Right atrium auricular region (tissue), 2 donors: ENCODE measurements at regions not wholly inside any gene's neighbourhood (a gene's known extent, or its start where the extent isn't known, plus 50 kb on each side); places are given as distances from the start of the nearest gene placed in this dataset.

Experiments used
- DNase-seq: peaks from one replicate; pipeline ENCODE4 v3.0.0-alpha.2; 2019; ENCODE audit warnings: low spot score
- H3K27ac ChIP-seq, 2 donors: fragments of 200-600 bp; sonication (generic); 1 replicate in 1 of 2; 2 replicates in 1 of 2; pipeline ENCODE4 v1.5.1; 2016 to 2019
- H3K27me3 ChIP-seq, 2 donors: fragments of 200-600 bp; sonication (generic); one replicate each; pipeline versions ENCODE4 v1.5.1 to v1.6.0; 2017 to 2019
- H3K36me3 ChIP-seq: fragments of 200-600 bp; sonication (generic); one replicate; pipeline ENCODE4 v1.5.1; 2016
- H3K4me1 ChIP-seq, 2 donors: fragments of 200-600 bp; sonication (generic); one replicate each; pipeline versions ENCODE4 v1.5.1 to v1.6.0; 2017 to 2019
- H3K4me3 ChIP-seq, 2 donors: fragments of 200-600 bp; sonication (generic); 1 replicate in 1 of 2; 2 replicates in 1 of 2; pipeline ENCODE4 v1.5.1; 2017 to 2019; ENCODE audit warnings: mild to moderate bottlenecking in 1 of 2, moderate library complexity in 1 of 2
- H3K9me3 ChIP-seq, 2 donors: fragments of 200-600 bp; sonication (generic); one replicate each; pipeline ENCODE4 v1.5.1; 2019
- TF ChIP-seq, protein P1 (sequence below), 2 donors: fragments of 200-600 bp; sonication (generic); IDR thresholded peaks; one replicate each; pipeline ENCODE4 v1.5.1; 2019; ENCODE audit warnings: antibody characterized with exemption in 2 of 2

DNA sequence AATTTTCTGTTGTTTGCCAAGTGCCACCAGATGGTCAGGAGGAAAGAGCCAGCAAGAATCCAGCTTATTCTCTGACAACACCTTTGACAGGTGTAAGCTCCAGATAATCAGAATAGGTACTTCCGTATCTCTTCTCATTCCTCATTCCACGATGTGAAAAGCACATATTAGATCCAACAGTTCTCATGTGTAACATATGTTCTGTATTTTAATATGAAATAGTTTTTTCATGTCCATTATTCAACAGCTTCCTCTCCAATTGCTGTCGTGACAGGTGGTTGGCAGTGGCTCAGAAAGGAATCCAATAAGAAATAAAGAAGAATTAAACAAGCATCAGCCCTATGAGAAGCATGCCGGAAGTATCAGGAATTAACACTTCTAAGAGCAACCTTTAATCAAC is 1624.7 kb downstream of the MRPL39 start:
- no peaks in the 10 kb centered on the region for H3K4me1 ChIP-seq
- H3K27ac ChIP-seq, result no peak overlapping the region
- H3K27me3 ChIP-seq, result no peaks in the 10 kb centered on the region
- TF ChIP-seq, protein P1, sequence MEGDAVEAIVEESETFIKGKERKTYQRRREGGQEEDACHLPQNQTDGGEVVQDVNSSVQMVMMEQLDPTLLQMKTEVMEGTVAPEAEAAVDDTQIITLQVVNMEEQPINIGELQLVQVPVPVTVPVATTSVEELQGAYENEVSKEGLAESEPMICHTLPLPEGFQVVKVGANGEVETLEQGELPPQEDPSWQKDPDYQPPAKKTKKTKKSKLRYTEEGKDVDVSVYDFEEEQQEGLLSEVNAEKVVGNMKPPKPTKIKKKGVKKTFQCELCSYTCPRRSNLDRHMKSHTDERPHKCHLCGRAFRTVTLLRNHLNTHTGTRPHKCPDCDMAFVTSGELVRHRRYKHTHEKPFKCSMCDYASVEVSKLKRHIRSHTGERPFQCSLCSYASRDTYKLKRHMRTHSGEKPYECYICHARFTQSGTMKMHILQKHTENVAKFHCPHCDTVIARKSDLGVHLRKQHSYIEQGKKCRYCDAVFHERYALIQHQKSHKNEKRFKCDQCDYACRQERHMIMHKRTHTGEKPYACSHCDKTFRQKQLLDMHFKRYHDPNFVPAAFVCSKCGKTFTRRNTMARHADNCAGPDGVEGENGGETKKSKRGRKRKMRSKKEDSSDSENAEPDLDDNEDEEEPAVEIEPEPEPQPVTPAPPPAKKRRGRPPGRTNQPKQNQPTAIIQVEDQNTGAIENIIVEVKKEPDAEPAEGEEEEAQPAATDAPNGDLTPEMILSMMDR (IDR thresholded peaks at IDR 0.05), result no peak
- H3K4me3 ChIP-seq, result no peak overlapping the region
- no peak for DNase-seq
- H3K9me3 ChIP-seq, result peaks cover 0 to 6% of the 10 kb centered on the region in 2 donors
- H3K36me3 ChIP-seq, result no peaks in the 10 kb centered on the region

DNA sequence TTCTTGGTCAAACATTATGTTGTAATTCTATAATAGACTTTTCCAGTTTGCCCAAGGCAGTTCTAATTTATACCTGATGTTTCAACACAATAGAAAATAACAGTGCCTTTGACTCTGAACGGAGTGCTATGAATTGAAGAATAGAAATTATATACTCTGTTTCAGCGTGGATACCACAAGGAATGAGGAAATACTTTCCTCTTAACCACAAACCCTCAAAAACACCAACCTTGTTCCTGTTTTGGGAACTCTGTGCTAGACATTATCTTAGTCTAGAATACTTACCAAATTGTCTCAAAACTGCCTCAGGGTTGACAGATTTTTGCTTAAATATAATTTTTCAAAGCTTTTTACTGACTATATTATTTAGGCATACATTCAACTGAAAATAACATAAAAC is 1629.3 kb downstream of the MRPL39 start:
- no peak for DNase-seq
- no peak overlapping the region for H3K27ac ChIP-seq
- no peaks in the 10 kb centered on the region for H3K27me3 ChIP-seq
- H3K36me3 ChIP-seq, result no peaks in the 10 kb centered on the region
- TF ChIP-seq, protein P1 (IDR thresholded peaks at IDR 0.05), result no peak
- H3K4me3 ChIP-seq, result no peak overlapping the region
- no peaks in the 10 kb centered on the region for H3K9me3 ChIP-seq
- H3K4me1 ChIP-seq, result no peaks in the 10 kb centered on the region

DNA sequence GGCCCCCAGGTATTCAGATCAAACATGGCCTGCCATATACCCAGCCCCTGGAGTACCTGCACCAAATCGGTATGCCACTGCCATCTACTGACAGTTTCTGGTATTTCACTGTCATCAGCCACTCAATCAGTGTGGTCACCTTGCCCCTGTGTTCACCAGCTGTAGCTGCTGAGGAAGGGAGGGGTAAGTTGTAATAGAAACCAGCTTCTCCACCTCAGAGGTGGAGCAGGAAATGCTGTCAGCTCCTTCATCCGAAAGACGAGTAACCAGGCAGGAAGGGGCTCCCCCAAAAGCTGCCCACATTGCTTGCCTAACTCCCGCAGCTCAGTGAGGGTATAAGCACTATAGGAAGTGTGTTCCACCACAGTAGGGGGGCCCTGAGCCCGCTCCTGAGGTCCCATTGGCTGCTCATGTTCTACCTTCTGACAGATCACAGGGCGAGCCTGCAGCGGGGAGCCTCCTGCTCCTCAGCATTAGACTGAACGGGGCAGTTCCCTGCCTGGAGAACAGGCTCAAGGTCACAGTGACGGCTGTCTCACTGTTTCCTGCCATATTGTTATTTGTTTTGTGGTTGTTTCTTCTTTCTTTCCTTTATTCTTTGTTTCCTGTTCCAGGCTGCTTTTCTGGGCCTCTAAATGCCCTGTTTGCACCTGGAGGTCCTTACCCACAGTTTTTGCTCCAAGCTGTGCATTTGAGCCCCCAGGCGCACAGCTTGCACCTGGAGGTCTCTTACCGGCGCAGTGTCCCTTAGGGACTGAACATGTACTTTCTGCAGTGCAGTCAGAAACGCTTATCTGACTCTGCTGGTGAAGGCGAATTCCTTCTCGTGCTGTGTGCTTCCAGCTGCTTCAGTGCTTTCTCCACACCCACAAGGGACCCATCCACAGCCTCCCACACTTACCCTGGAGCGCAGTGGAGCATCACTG is 1638.3 kb downstream of the MRPL39 start:
- no peaks in the 10 kb centered on the region for H3K36me3 ChIP-seq
- DNase-seq, result no peak
- H3K27me3 ChIP-seq, result no peaks in the 10 kb centered on the region
- TF ChIP-seq, protein P1 (IDR thresholded peaks at IDR 0.05), result peak in 1 of 2 donors; percentile 60
- H3K9me3 ChIP-seq, result no peaks in the 10 kb centered on the region
- H3K4me3 ChIP-seq, result no peak overlapping the region
- H3K27ac ChIP-seq, result no peak overlapping the region
- no peaks in the 10 kb centered on the region for H3K4me1 ChIP-seq

DNA sequence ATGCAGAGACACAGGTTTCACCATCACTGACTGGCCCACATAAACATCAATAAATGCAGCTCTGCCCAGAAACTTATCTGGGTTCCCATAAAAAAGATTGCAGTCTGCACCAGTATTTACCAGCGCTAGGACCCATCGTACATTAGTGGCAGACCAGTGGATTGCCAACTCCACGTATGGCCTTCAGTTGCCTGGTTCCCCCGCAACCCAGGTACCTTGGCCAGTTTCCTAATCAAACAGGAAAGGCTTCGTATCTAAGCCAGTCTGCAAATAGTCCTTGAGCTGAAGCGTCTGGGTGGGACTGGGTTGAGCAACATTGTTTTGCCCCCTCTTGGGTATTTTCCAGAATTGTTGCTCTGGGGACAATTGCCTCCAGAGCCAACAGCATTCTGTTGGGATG is 1639.3 kb downstream of the MRPL39 start:
- Histone ChIP-seq H3K36me3 (no peaks in the 10 kb centered on the region), H3K27ac (no peak overlapping the region), H3K4me3 (no peak overlapping the region), H3K9me3 (no peaks in the 10 kb centered on the region), H3K27me3 (no peaks in the 10 kb centered on the region), H3K4me1 (no peaks in the 10 kb centered on the region)
- no peak for DNase-seq
- TF ChIP-seq, protein P1 (IDR thresholded peaks at IDR 0.05), result no peak

DNA sequence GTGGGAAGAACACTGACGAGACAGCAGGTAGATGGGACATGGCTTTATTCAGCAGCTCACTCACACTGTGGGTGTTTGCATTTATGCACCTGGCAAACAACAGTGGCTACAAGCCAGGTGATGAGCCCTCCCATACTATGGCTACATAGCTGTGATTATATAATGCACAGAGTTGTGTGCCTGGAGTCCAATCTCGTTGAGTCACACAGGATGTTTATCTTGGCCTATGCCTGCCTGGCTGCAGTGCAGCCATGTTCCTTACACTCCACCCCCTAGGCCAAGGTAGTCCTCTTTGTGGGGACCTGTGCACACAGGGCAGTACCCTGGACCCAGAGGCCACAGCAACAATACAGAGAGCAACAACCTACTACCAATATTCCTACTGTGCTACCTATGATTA is 1643.8 kb downstream of the MRPL39 start:
- Histone ChIP-seq H3K36me3 (no peaks in the 10 kb centered on the region), H3K27me3 (no peaks in the 10 kb centered on the region), H3K27ac (no peak overlapping the region), H3K4me1 (no peaks in the 10 kb centered on the region), H3K9me3 (peaks cover 0 to 4% of the 10 kb centered on the region in 2 donors), H3K4me3 (no peak overlapping the region)
- DNase-seq, result no peak
- TF ChIP-seq, protein P1 (IDR thresholded peaks at IDR 0.05), result no peak
